NOMO-1 (cell line): ENCODE measurements at regions not wholly inside any gene's neighbourhood (a gene's known extent, or its start where the extent isn't known, plus 50 kb on each side); places are given as distances from the start of the nearest gene placed in this dataset.
A peak's percentile ranks its signal among the peaks of the same experiment; 100 is the strongest.

Experiments
- DNase-seq, 2 experiments: peaks; one replicate each; lab custom pipeline; 2025; ENCODE audit not compliant: unreplicated experiment in 2 of 2; lab: John Stamatoyannopoulos, UW

- no peak for DNase-seq
Measured at GRCh38 chr2:56099963-56100362, 83.8 kb upstream of the CCDC85A start.

GRCh38 chr2:56100791-56101312, 82.9 kb upstream of the CCDC85A start:
- DNase-seq: no peak

GRCh38 chr2:56102098-56102497, 81.7 kb upstream of the CCDC85A start:
- no peak for DNase-seq

GRCh38 chr2:56102866-56103265, 80.9 kb upstream of the CCDC85A start:
- DNase-seq: no peak

- no peak for DNase-seq
Measured at GRCh38 chr2:56104962-56105361, 78.8 kb upstream of the CCDC85A start.

GRCh38 chr2:56107502-56108220, 76.1 kb upstream of the CCDC85A start:
- DNase-seq: no peak

- no peak for DNase-seq
Measured at GRCh38 chr2:56108806-56109205, 75.0 kb upstream of the CCDC85A start.

- DNase-seq: no peak
Measured at GRCh38 chr2:56109994-56110393, 73.8 kb upstream of the CCDC85A start.

- DNase-seq: no peak
Measured at GRCh38 chr2:56113382-56113975, 70.3 kb upstream of the CCDC85A start.

- no peak for DNase-seq
Measured at GRCh38 chr2:56117764-56118163, 66.0 kb upstream of the CCDC85A start.

GRCh38 chr2:56118474-56118873, 65.3 kb upstream of the CCDC85A start:
- DNase-seq: no peak

- no peak for DNase-seq
Measured at GRCh38 chr2:56121995-56122394, 61.8 kb upstream of the CCDC85A start.

- DNase-seq: no peak
Measured at GRCh38 chr2:56123538-56123937, 60.3 kb upstream of the CCDC85A start.

GRCh38 chr2:56127010-56127409, 56.8 kb upstream of the CCDC85A start:
- DNase-seq: no peak

- DNase-seq: no peak
Measured at GRCh38 chr2:56127463-56128152, 56.2 kb upstream of the CCDC85A start.

GRCh38 chr2:56128235-56128634, 55.6 kb upstream of the CCDC85A start:
- DNase-seq: no peak

- peak; percentile 13 to 14 for DNase-seq
Measured at GRCh38 chr2:56130463-56131070, 53.2 kb upstream of the CCDC85A start.

GRCh38 chr2:56132138-56132537, 51.7 kb upstream of the CCDC85A start:
- DNase-seq: peak in 1 of 2 experiments; percentile 40

GRCh38 chr2:56133441-56133840, 50.3 kb upstream of the CCDC85A start:
- no peak for DNase-seq

- DNase-seq: peak in 1 of 2 experiments; percentile 1
Measured at GRCh38 chr2:56133931-56134629, 49.7 kb upstream of the CCDC85A start.
